GM21723 (cell line): ENCODE measurements at regions not wholly inside any gene's neighbourhood (a gene's known extent, or its start where the extent isn't known, plus 50 kb on each side); places are given as distances from the start of the nearest gene placed in this dataset.
"Not testable (repeated sequence)": the region's sequence is repeated elsewhere in the genome, so short reads cannot be mapped to it uniquely, and the experiment has no call there.

Source experiments
- ATAC-seq: cut with Tn5 transposase; IDR thresholded peaks from one replicate; pipeline ENCODE4 v1.9.1; 2021; ENCODE audit warnings: mild to moderate bottlenecking, moderate library complexity; ENCODE audit not compliant: unreplicated experiment

- ATAC-seq = no peak
These were observed 270.6 kb downstream of the PCDH20 start for GRCh38 chr13:61144834-61145593.

GRCh38 chr13:61144301-61144700 lies 271.3 kb downstream of the PCDH20 start:
- no peak for ATAC-seq

GRCh38 chr13:61142506-61142905 lies 273.1 kb downstream of the PCDH20 start:
- ATAC-seq = no peak

DNA sequence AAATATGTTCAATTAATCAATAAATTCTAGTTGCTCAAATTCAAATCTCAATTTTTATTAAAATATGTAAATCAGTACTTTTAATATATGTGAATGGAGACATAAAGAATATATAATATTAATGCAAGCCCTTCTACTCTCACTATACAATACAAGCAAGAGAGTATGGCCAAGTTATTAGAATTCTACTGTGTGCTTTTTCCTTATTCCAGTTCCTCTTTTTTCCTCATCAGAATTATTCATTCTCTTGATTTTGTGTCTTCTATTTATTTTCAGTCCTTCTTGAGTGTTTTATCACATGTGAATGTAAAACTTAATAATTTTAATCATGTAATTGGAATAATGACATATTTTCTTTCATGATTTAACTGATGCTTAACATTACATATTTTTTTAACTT lies 276.8 kb downstream of the PCDH20 start:
- ATAC-seq = no peak

DNA sequence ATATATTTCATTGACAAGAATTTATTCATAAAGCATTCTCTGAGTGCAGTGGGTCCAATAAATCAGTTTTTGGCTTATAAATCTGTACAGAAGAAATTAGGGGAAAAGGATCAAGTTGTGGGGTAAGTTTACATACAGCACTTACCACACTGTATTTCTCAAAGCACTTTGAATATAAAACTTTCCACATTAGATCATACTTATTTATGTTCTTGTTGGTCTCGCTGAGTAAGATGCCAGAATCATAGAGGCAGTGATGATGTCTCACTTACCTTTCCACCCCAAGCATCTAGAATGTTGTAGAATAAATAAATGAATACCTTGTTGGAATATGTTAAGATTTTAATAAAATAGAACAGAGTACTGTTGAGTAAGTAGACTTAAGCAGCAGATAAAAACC lies 279.1 kb downstream of the PCDH20 start:
- no peak for ATAC-seq

DNA sequence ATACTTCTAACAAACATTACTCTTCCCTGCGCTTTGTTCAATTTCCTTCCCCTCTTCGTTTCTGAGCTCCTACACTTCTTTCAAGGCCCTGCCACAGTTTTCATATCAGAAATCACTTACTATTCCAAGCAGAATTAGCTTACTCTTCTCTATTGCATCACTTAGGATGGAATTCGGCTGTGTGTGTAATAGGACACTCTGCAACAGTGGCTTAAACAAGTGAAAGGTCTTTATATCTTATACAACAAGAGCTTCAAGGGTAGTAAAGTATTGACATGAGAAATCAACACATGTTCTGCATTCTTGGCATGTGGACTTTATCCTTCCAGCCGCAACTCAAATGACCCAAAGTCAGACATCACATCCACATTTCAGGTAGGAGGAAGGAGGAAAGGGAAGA lies 279.6 kb downstream of the PCDH20 start:
- no peak for ATAC-seq

- ATAC-seq = no peak
These were observed 280.1 kb downstream of the PCDH20 start for GRCh38 chr13:61135583-61135982.

- no peak for ATAC-seq
These were observed 286.6 kb downstream of the PCDH20 start for GRCh38 chr13:61128850-61129645.

DNA sequence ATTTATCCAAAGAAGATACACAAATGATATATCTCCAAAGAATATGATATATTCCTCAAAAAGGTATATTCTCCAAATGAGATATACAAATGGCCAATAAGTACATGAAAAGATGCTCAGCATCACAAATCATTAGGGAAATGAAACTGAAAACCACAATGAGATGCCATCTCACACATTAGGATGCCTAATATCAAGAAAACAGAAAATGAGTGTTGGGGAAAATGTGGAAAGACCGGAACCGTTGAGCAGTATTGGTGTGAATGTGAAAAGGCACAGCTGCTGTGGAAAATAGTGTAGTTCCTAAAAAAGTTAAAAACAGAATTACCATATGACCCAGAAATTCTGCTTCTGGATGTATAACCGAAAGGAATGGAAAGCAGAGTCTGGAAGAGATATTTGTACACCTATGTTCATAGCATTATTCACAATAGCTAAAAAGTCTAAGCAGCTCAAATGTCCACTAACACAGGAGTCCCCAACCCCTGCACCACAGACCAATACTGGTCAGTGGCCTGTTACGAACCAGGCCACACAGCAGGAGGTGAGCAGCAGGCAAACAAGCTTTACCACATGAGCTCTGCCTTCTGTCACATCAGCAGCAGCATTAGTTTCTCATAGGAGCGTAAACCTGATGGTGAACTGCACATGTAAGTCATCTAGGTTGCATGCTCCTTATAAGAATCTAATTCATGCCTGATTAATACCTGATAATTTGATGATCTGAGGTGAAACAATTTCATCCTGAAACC lies 291.9 kb downstream of the PCDH20 start:
- ATAC-seq = no peak

- no peak for ATAC-seq
These were observed 302.4 kb downstream of the PCDH20 start for GRCh38 chr13:61113140-61113658.

- ATAC-seq = no peak
These were observed 304.1 kb downstream of the PCDH20 start for GRCh38 chr13:61111529-61111928.

- ATAC-seq = no peak
These were observed 304.9 kb downstream of the PCDH20 start for GRCh38 chr13:61110732-61111131.

- no peak for ATAC-seq
These were observed 305.9 kb downstream of the PCDH20 start for GRCh38 chr13:61109741-61110140.

GRCh38 chr13:61107989-61108388 lies 307.7 kb downstream of the PCDH20 start:
- no peak for ATAC-seq

GRCh38 chr13:61095885-61096284 lies 319.8 kb downstream of the PCDH20 start:
- ATAC-seq = no peak

GRCh38 chr13:61094865-61095264 lies 320.8 kb downstream of the PCDH20 start:
- no peak for ATAC-seq

- ATAC-seq = not testable (repeated sequence)
These were observed 325.8 kb downstream of the PCDH20 start for GRCh38 chr13:61089894-61090293.

DNA sequence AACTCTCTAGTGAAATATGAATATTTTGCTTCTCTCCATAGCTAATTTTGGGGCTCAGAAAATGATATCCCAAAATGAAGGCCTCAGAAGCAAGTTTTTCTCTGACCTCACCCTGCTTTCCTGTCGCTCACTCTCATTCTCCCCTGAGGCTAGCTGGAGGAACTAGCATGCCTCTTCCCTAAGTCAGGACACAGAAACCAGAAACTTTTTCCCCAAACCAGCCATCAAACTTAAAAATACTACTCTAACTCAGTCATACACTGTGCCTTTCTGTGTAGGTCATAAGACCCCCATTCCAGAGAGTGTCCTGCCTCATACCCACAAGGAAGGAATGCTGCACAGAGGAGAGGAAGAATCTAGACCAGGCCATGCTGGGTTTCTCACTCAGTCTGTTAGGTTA lies 329.6 kb downstream of the PCDH20 start:
- no peak for ATAC-seq

DNA sequence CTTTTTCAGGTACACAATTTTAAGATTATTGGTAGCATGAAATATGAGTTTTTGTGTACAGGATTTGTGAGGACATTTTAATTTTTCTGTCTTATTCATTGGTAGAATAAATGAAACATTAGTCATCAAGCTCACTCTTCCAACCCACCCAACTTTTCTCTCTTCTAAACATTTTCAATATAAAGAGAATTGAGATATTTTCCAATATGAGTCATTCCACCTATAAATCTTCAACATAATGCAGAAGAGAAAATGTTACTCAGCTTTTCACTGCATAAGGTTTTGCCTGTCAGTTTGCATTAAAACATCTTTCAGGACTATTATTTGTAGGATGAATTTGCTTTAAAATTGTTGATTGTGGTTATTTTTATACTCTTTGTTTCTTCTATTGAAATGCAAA lies 330.7 kb downstream of the PCDH20 start:
- no peak for ATAC-seq

DNA sequence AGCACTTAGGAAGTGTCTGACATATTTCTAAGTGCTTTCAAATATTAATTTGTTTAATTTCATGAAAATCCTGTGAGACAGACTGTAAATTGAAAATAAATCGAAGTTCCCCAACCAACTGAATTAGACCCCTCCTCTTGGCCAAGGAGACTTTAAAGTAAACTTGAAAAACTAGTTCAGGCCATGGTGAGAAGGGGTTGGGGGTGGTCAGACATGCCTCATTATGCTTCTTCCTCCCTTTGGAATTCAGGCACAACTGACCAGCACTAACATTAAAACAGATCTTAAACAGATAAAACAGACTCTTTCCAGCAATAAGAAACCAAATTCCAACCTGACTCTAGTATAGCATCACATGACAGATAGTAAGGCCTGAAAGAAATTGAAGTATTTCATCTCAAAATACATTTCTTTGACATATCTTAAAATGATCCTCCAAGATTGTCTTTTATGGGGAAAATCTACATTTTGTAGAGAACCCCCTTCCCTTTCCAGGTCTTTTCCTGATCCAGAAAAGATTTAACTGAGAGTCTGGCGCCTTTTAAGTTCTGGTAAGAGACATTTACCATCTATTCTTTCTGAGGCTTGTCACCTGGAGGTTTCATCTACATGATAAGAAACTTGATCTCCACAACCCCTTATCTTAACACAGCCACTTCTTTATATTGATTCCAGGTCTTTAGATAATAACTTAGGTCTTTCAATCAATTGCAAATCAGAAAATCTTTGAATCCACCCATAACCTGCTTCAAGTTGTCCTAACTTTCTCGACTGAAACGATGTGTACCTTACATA lies 336.5 kb downstream of the PCDH20 start:
- ATAC-seq = no peak

DNA sequence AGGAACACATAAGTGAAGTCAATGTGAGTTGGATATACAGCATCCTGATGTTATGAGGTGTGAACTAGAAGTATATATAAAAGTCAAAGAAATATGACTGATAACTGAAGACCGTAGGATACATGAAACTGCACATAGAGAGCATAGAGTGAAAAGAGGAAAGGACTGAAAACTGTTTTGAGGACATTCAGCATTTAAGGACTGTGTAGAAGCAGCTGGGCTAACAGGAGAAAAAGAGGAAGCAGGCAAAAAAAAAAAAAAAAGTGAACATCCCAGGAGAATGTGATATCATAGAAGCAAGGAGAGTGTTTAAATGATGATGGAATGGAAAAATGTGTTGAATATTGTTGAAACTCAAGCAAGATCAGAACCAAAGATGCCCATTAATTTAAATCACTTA lies 363.5 kb downstream of the PCDH20 start:
- no peak for ATAC-seq
